GM12878 (cell line): ENCODE measurements at regions not wholly inside any gene's neighbourhood (a gene's known extent, or its start where the extent isn't known, plus 50 kb on each side); places are given as distances from the start of the nearest gene placed in this dataset.

Source experiments
- ATAC-seq: fragments of 200-7000 bp; cut with Tn5 transposase; 3 replicates; pipeline ENCODE4 v1.9.1; 2020; ENCODE audit warnings: mild to moderate bottlenecking, moderate library complexity
- BruUV-seq: library from RNA; stranded (reverse); fragments of 400-500 nt; replicated peaks from 2 replicates; lab custom pipeline; 2021; lab: Mats Ljungman, UMichigan
- CTCF ChIA-PET: fragments of 300-600 bp; sonication (Branson Sonifier 250); formaldehyde crosslinking; extraction: SDS; loops from one replicate; lab custom pipeline; 2021; ENCODE audit warnings: inconsistent platforms; lab: Yijun Ruan, JAX
- POLR2A ChIA-PET: fragments of 350-600 bp; formaldehyde crosslinking; extraction: SDS; loops from one replicate; lab custom pipeline; 2021; ENCODE audit warnings: inconsistent platforms; lab: Charles Lee
- RAD21 ChIA-PET: fragments of 300-600 bp; sonication (Branson Sonifier 250); formaldehyde crosslinking; loops from one replicate; lab custom pipeline; 2023; ENCODE audit warnings: antibody characterized with exemption; ENCODE audit not compliant: unreplicated experiment; lab: Charles Lee
- SMC1A ChIA-PET: fragments of 300-600 bp; sonication (Branson Sonifier 250); formaldehyde crosslinking; loops from one replicate; lab custom pipeline; 2023; ENCODE audit not compliant: unreplicated experiment, uncharacterized antibody; lab: Charles Lee
- DNase-seq: peaks from one replicate; pipeline ENCODE4 v3.0.0-alpha.2; 2011; ENCODE audit warnings: low read depth, low spot score
- FAIRE-seq: peaks from 3 replicates; lab custom pipeline; 2011; peaks lifted over from hg19 to GRCh38; lab: Jason Lieb, UNC
- H2AFZ ChIP-seq: 2 replicates; pipeline ENCODE4 v1.6.0; 2011; ENCODE audit warnings: low read depth, low read length, control low read depth; ENCODE audit not compliant: control insufficient read depth
- H3K27ac ChIP-seq: 2 replicates; pipeline ENCODE4 v1.5.1; 2011; ENCODE audit warnings: control low read depth; ENCODE audit not compliant: control insufficient read depth, insufficient read depth
- H3K27me3 ChIP-seq, 2 experiments: replicated peaks in 1 of 2; 2 replicates each; pipeline versions ENCODE4 v1.6.0 to v1.6.1; 2011; ENCODE audit warnings: low read length in 1 of 2; ENCODE audit not compliant: control insufficient read depth in 2 of 2, insufficient read depth in 2 of 2
- H3K36me3 ChIP-seq, 2 experiments: 2 replicates each; pipeline ENCODE4 v1.5.1; 2011; ENCODE audit warnings: low read length in 1 of 2; ENCODE audit not compliant: control insufficient read depth in 2 of 2, insufficient read depth in 2 of 2
- H3K4me1 ChIP-seq: 2 replicates; pipeline ENCODE4 v1.6.1; 2011; ENCODE audit warnings: mild to moderate bottlenecking, low read length, moderate library complexity, mixed read lengths; ENCODE audit not compliant: control insufficient read depth, insufficient read depth
- H3K4me2 ChIP-seq: 2 replicates; pipeline ENCODE4 v1.6.0; 2011; ENCODE audit warnings: control low read depth; ENCODE audit not compliant: control insufficient read depth, insufficient read depth
- H3K4me3 ChIP-seq: fragments of 200-600 bp; sonication (generic); 2 replicates; pipeline ENCODE4 v1.5.1; 2016
- H3K79me2 ChIP-seq: 2 replicates; pipeline ENCODE4 v1.6.0; 2011; ENCODE audit warnings: low read length; ENCODE audit not compliant: control insufficient read depth, insufficient read depth
- H3K9ac ChIP-seq: 2 replicates; pipeline ENCODE4 v1.8.0; 2011; ENCODE audit warnings: low read length, control low read depth, mixed read lengths; ENCODE audit not compliant: control insufficient read depth, insufficient read depth
- H3K9me3 ChIP-seq: replicated peaks from 3 replicates; pipeline ENCODE4 v1.5.1; 2011; ENCODE audit warnings: mild to moderate bottlenecking, low read length; ENCODE audit not compliant: control insufficient read depth, insufficient read depth
- H4K20me1 ChIP-seq: 2 replicates; pipeline ENCODE4 v1.6.0; 2011; ENCODE audit not compliant: control insufficient read depth, insufficient read depth
- BACH1 ChIP-seq: fragments of 450-650 bp; IDR thresholded peaks from 2 replicates; pipeline ENCODE4 v1.6.1; 2017; ENCODE audit warnings: mild to moderate bottlenecking, borderline replicate concordance
- E2F8 ChIP-seq: fragments of 450-650 bp; IDR thresholded peaks from 2 replicates; pipeline ENCODE4 v1.6.1; 2018; ENCODE audit warnings: mild to moderate bottlenecking, low read depth, moderate library complexity; ENCODE audit not compliant: partially characterized antibody
- HDAC6 ChIP-seq: fragments of 200-600 bp; sonication (generic); IDR thresholded peaks from one replicate; pipeline ENCODE4 v1.8.0; 2017; ENCODE audit warnings: antibody characterized with exemption; ENCODE audit not compliant: unreplicated experiment
- JUNB ChIP-seq: IDR thresholded peaks from 2 replicates; pipeline ENCODE4 v1.6.1; 2016; ENCODE audit warnings: antibody characterized with exemption, mild to moderate bottlenecking
- MYC ChIP-seq: IDR thresholded peaks from 2 replicates; pipeline ENCODE4 v1.6.1; 2011; ENCODE audit warnings: mild to moderate bottlenecking, low read length, moderate library complexity, inconsistent platforms; ENCODE audit not compliant: insufficient read depth, insufficient replicate concordance, insufficient read length, severe bottlenecking
- NFXL1 ChIP-seq: fragments of 450-650 bp; IDR thresholded peaks from 2 replicates; pipeline ENCODE4 v1.6.1; 2017; ENCODE audit warnings: antibody characterized with exemption, mild to moderate bottlenecking, borderline replicate concordance
- PAX5 ChIP-seq: IDR thresholded peaks from 2 replicates; pipeline ENCODE4 v1.6.1; 2011; ENCODE audit warnings: low read depth, low read length, borderline replicate concordance
- POLR2AphosphoS2 ChIP-seq: IDR thresholded peaks from 2 replicates; pipeline ENCODE4 v1.6.1; 2011; ENCODE audit warnings: low read depth, mild to moderate bottlenecking, low read length, improper control_type of control experiment, moderate library complexity
- RAD51 ChIP-seq: fragments of 450-650 bp; IDR thresholded peaks from 2 replicates; pipeline ENCODE4 v1.6.1; 2016; ENCODE audit warnings: moderate library complexity, mild to moderate bottlenecking, inconsistent platforms
- RFX5 ChIP-seq: IDR thresholded peaks from 2 replicates; pipeline ENCODE4 v1.6.1; 2011; ENCODE audit warnings: low read depth, low read length, improper control_type of control experiment
- SIX5 ChIP-seq: IDR thresholded peaks from 2 replicates; pipeline ENCODE4 v1.6.1; 2011; ENCODE audit warnings: mild to moderate bottlenecking, low read depth, low read length, moderate library complexity; ENCODE audit not compliant: severe bottlenecking
- STAT3 ChIP-seq: IDR thresholded peaks from 2 replicates; pipeline ENCODE4 v1.6.1; 2011; ENCODE audit warnings: low read depth, low read length, improper control_type of control experiment
- TCF7 ChIP-seq: IDR thresholded peaks from 2 replicates; pipeline ENCODE4 v1.6.1; 2014; ENCODE audit warnings: antibody characterized with exemption, borderline replicate concordance
- WRNIP1 ChIP-seq: IDR thresholded peaks from 2 replicates; pipeline ENCODE4 v1.6.1; 2011; ENCODE audit warnings: low read depth, low read length, improper control_type of control experiment, borderline replicate concordance
- ZBTB33 ChIP-seq: fragments of 450-650 bp; IDR thresholded peaks from 2 replicates; pipeline ENCODE4 v1.6.1; 2017; ENCODE audit warnings: mild to moderate bottlenecking
- ZBTB40 ChIP-seq: fragments of 450-650 bp; IDR thresholded peaks from 2 replicates; pipeline ENCODE4 v1.6.1; 2016; ENCODE audit warnings: mild to moderate bottlenecking, moderate library complexity, borderline replicate concordance
- WGBS: methylation state at CpG from one replicate; pipeline ENCODE4 v1.1.6; 2016; ENCODE audit warnings: low lambda C conversion rate; ENCODE audit not compliant: insufficient replicate concordance, insufficient coverage; ENCODE audit errors: missing lambda C conversion rate; 5-methylcytosine and 5-hydroxymethylcytosine counted together
- in situ Hi-C: fragments of 300-500 bp; cut with MboI; formaldehyde crosslinking; loops from 9 replicates; pipeline ENCODE4 v1.14.3; 2018; ENCODE audit warnings: mixed read lengths
- intact Hi-C: fragments of 100-400 bp; cut with micrococcal nuclease; formaldehyde crosslinking; loops from one replicate; pipeline ENCODE4 v1.14.2; 2022; ENCODE audit not compliant: unreplicated experiment

GRCh38 chr22:47458348-47458747 is 695.9 kb downstream of the TBC1D22A start:
- no peaks in the 10 kb centered on the region for H3K36me3 ChIP-seq
- H3K9me3 ChIP-seq: no peaks in the 10 kb centered on the region; the same call in 1 of the 3 replicates
- DNase-seq (no peak), ATAC-seq (no peak), FAIRE-seq (no peak)
- no peak overlapping the region for H2AFZ ChIP-seq
- H3K27me3 ChIP-seq: no peaks in the 10 kb centered on the region
- no peak overlapping the region for H3K4me3 ChIP-seq
- intact Hi-C loops: no loop called here
- 42% methylated on average over 8 of the region's 8 CpGs for WGBS
- no TSS peak for BruUV-seq
- CTCF ChIA-PET: no interaction called here
- no peak overlapping the region for H3K9ac ChIP-seq
- POLR2A ChIA-PET: no interaction called here
- H3K27ac ChIP-seq: no peak overlapping the region
- no peaks in the 10 kb centered on the region for H3K4me1 ChIP-seq
- in situ Hi-C loops: no loop called here
- H4K20me1 ChIP-seq: no peaks in the 10 kb centered on the region
- no peaks in the 10 kb centered on the region for H3K79me2 ChIP-seq
- RAD21 ChIA-PET: no interaction called here
- SMC1A ChIA-PET: no interaction called here
- H3K4me2 ChIP-seq: no peak overlapping the region
- TF ChIP-seq BACH1 (no peak), TCF7 (no peak), PAX5 (no peak), RFX5 (no peak), WRNIP1 (no peak), HDAC6 (no peak), NFXL1 (no peak), JUNB (no peak), ZBTB40 (no peak), SIX5 (no peak), E2F8 (no peak), POLR2AphosphoS2 (no peak), RAD51 (no peak), MYC (no peak), ZBTB33 (no peak), STAT3 (no peak)
